Left forelimb (tissue), 1 donor: ENCODE measurements at regions not wholly inside any gene's neighbourhood (a gene's known extent, or its start where the extent isn't known, plus 50 kb on each side); places are given as distances from the start of the nearest gene placed in this dataset.
"Not testable (repeated sequence)": the region's sequence is repeated elsewhere in the genome, so short reads cannot be mapped to it uniquely, and the experiment has no call there.

ENCODE experiments used
- DNase-seq: peaks from one replicate; pipeline ENCODE4 v3.0.0-alpha.2; 2018; ENCODE audit warnings: low spot score

GRCh38 chr16:88303890-88304819 is 78.6 kb upstream of the ZNF469 start:
- DNase-seq: no peak

DNA sequence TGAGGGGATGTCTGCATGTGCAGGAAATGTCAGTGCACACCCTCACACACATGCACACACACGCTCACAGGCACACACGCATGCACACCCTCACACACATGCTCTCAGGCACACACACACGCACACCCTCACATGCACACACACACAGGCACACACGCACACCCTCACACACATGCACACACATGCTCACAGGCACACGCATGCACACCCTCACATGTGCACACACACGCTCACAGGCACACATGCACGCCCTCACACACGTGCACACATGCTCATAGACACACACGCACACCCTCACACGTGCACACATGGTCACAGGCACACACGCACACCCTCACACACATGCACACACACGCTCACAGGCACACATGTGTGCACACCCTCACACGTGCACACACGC is 77.6 kb upstream of the ZNF469 start:
- DNase-seq: no peak

GRCh38 chr16:88306411-88306810 is 76.3 kb upstream of the ZNF469 start:
- DNase-seq: no peak

DNA sequence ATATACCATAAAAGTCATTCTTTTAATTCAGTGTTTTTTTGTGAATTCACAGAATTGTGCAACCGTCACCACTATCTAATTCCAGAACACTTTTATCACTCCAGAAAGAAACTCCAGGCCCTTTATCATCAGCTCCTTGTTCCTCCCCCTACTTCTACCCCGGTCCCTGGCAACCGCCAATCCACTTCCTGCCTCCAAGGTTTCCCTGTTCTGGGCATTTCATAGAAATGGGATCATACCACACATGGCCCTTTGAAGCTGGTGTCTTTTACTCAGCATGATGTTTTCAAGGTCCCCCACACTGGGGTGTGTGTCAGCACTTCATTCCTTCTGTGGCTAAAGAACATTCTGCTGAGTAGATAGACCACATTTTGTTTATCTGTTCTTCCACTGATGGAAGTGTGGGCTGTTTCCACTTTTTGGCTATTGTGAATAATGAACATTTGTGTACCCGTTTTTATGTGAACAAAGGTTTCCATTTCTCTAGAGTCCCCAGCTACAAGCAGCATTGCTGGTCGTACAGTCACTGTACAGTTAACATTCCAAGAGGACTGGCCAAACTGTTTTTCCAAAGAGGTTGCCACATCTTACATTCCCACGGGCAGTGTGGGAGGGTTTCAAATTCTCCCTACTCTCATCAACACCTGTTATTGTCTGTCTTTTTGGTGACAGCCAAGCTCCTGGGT is 75.8 kb upstream of the ZNF469 start:
- no peak for DNase-seq

GRCh38 chr16:88308441-88309173 is 74.2 kb upstream of the ZNF469 start:
- DNase-seq: no peak

- DNase-seq: no peak
These were observed 73.4 kb upstream of the ZNF469 start for GRCh38 chr16:88309174-88309907.

DNA sequence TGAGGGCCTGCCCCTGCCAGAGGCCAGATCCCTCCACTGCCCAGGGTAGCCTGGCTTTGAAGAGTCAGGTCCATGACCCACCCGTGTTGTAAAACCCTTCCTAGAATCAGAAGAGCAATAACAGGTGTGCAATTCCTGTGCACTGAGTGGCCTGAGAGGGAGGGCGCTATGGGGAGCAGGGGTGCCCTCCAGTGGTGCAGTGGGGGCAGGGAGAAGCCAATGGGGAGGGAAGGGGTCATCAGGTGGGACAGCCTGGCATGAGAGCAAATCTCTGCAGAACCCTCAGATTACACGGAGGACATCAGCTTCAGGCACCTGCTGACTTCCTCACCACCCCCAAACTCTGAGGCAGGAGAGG is 72.9 kb upstream of the ZNF469 start:
- no peak for DNase-seq

DNA sequence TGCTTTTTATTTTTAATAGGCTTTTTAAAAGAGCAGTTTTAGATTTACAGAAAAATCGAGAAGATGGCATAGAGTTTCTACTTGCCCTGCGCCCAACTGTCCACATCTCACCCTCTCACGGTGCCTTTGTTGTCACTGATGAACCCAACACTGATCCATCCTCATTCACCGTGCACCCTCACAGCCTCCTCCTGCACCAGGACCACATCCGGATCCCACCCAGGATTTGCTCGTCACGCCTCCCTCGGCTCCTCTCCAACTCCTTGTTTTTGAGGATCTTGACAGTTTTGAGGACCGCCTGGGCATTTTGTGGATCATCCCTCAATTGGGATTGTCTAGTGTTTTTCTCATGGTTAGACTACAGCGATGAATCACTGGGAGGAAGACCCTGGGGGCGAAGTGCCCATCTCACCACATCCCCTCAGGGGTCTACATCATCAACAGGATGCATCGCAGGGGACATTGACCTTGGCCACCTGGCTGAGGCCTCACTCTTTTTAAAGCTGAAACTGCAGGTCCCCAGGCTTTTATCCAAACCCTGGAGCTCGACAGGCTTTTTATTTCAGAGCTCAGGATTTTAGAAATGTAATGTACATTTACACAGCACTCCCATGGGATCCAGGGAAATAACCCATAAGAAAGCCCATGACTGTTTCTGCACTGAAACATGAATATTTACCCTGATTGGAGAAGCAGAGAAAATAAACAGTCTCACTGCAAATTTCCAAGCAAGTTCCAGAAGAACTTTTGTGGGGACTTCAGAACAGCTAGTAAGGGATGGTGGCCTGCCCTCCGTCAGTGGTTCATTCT is 71.8 kb upstream of the ZNF469 start:
- no peak for DNase-seq

DNA sequence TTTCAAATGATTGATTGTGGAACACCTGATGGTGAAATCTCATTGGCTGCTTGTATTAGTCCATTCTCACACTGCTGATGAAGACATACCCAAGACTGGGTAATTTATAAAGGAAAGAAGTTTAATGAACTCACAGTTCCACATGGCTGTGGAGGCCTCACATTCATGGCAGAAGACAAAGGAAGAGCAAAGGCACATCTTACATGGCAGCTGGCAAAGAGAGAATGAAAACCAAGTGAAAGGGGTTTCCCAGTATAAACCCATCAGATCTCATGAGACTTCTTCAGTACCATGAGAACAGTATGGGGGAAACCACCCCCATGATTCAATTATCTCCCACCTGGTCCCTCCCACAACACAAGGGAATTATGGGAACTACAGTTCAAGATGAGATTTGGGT is 70.9 kb upstream of the ZNF469 start:
- not testable (repeated sequence) for DNase-seq

DNA sequence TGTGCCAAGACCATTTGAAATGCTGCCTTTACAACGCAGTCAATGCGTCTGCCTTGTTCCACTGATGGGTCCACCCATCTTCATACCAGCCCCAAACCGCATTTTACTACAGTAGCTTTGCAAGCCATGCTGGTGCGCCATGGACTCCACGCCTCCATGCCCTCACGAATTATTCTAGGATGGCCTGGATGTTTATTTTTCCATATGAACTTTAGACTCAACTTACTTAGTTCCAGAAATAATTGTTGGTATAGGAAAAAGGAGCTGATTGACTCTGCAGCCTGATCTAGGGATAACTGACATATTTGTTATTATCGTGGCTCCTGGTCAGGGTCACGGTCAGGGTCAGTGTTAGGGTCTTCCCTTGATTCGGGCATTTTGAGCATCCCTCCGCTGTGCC is 70.0 kb upstream of the ZNF469 start:
- DNase-seq: no peak

DNA sequence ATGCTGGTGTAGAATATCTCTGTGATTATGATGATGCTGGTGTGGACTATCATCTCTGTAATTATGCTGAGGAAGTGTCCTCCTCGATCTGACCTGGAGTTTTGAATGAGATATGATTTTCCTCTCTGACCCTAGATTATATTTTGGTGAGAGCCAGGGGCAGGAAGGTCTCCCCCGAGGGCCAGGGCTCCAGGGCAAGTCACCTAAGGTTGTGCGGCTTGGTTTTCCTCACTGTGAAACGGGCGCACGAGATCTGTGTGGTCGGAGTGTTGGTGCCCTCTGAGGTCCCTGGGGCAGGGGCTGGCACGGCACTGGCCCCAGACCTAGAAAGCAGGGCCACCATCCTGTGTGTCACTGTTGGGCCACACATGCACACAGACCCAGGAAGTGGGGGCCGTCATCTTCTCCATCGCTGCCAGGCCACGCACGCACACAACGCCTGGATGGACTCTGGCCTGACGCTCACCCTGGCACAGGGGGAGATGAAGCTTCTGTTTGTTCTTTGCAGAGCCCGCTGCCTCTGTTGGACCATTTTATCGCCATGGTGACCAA is 67.7 kb upstream of the ZNF469 start:
- DNase-seq: no peak

DNA sequence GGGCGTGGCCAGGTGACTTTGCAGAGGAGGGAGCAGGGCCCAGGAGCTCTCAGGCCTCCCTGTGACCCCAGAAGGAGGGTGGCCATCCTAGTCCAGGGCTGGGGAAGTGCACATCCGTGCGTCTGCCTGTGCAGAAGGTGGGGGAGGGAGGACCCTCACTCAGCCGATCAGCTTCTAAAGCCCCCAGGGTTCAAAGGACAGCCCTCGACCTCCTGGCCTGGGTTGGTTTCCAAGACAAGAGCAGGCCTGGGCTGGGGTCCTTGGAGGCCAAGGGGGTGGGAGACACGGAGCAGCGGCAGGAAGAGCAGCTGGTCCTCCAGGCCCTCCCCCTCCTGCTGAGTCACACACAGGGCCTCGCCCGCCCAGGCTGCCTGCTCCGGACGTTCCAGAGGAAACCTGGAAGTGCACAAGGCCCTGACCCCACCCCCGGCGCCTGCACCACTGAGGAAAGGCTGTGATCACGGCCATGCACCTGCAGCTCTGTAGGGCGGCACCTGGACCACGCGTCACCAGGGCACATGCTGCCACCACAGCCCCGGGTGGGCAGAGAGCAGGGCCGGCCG is 67.1 kb upstream of the ZNF469 start:
- no peak for DNase-seq

DNA sequence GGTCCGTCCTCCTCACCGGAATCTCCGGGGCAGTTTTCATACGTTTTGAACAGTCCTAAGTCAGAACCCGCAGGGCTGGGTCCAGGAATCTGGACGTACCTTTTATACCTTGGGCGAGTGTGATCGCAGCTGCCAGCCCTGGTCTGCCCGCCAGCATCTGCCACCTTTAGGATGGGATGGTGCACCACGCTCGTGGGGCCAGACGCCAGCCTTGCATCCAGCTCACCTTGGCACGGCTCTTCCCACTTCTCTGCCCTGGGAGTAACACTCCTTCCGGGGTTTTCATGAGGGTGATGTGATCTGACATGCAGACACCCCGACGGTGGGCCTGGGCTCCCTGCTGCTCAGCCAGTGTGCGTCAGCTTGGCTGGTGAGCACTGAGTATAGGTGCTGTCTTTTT is 66.6 kb upstream of the ZNF469 start:
- DNase-seq: no peak

GRCh38 chr16:88316941-88317612 is 65.7 kb upstream of the ZNF469 start:
- no peak for DNase-seq

DNA sequence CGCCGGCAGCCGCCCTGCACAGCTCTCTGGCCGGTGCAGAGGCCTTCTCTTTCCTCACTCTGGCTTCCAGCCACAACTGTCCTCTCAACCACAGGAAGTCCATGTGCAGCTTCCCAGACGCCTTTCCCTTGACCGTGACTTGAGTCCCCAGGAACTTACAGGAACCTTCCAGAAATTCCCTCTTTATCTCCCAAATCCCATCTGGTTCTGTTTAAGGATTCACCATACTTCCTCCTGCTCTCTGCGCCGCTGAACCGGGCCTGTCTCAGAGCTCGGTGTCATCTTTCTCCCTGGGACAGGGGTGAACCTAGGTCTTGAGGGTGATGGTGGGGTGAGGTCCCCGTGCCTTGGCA is 65.2 kb upstream of the ZNF469 start:
- DNase-seq: no peak

DNA sequence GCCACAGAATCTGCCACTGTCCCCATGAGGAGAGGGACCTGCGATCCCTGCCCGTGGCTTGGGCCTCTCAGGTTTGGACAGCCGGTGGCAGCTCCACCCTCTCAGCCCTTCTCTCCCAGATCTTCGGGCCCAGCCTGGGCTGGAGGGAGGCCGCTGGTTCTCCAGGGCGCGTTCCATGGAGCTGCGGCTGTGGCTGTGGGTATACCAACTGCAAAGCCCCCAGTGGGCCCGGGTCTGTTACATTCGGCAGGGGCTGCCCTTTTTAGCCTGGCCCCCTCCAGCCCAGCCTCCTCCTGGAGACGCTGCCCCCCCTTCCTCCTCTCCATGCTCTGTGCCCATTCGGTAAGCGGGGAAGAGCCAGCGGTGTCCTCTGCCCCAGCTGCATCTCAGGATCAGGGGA is 64.7 kb upstream of the ZNF469 start:
- DNase-seq: no peak

DNA sequence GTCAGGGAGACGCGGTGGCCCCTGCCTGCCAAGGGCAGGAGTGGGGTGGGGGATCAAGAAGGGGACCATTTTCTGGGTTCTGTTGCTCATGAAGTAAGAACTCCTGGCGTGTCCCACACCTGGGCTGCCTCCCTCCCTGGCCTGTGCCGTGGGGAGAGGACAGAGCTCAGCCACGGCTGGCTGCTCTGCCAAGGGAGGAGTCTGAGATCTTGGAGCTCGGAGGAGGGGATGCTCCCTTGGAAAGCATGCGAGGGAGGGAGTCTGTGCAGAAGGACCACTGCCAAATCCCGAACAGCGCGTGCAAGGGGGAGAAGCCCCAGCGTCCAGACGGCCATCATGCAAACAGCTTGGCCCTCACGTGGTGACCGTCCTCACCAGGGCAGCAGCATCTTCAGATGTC is 64.2 kb upstream of the ZNF469 start:
- DNase-seq: no peak

DNA sequence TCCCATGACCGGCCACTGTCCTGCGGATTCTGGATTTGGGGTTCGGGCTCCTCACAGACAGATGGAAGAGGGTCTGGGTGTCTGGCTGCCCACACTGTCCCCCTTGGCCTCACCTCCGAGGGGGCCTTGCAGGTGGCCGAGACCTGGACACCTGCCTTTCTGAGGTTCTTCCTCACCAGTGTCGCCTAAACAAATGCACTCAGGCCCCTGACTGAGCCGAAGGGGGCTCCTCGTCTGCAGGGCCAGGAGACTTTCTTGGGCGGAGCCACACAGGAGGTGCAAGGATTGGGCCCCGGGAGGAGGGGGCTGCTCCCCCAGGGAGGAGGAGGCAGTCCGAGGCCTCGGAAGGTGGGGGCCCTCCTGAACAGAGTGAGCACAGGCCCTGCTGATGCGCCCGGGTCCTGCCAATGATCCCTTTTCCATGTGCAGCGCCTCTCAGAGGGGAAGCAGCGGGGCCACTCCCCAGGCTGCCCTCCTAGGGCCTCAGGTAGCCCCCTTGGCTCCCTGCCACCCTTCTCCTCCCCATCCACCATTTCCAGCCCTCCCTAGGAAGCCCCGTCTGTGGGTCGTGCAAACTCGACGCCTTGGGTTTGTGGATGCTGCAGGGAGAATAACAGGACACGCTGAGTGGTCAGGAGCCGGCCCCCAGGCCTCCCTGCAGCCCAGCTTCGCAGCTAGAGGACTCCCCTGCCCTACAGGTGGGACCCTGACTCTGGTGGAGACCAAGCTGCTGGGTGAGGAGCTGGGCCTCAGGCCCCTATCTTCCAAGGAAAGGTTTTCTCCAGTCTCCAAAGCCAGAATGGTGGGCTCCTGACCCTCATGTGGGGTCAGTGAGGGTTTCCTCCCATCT is 63.4 kb upstream of the ZNF469 start:
- DNase-seq: no peak

DNA sequence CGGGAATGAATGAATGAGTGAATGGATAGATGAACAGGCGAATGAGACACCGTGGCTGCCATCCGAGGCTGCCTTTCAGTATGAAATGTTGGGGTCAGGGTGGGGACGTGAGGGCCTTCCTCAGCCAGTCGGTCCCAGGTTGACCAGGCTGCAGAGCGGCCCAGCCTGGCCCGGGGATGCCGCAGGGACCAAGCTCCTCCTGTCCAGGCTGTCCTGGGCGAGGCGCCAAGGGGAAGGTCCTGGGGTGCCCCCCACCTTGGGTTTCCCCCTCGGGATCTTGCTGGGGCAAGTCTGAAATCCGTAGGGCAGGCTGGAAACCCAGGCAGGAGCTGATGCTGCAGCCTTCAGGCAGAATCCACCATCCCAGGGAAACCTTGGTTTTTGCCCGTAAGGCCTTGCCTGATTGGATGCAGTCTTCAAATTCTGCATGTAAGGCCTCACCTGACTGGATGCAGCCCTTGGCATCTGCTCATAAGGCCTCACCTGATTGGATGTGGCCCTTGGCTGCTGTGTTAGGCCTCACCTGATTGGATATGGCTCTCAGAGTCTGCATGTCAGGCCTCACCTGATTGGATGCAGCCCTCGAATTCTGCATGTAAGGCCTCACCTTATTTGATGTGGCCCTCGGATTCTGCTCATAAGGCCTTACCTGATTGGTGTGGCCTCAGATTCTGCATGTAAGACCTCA is 61.7 kb upstream of the ZNF469 start:
- DNase-seq: no peak
